Tibial artery (tissue), 4 donors: ENCODE measurements at regions not wholly inside any gene's neighbourhood (a gene's known extent, or its start where the extent isn't known, plus 50 kb on each side); places are given as distances from the start of the nearest gene placed in this dataset.

Experiments used
- DNase-seq, 2 donors: peaks; one replicate each; pipeline ENCODE4 v3.0.0-alpha.2; 2019
- H3K27ac ChIP-seq, 2 donors: fragments of 200-600 bp; sonication (generic) in 1 of 2; 1 replicate in 1 of 2; 2 replicates in 1 of 2; pipeline ENCODE4 v1.5.1; 2018 to 2019; ENCODE audit warnings: mild to moderate bottlenecking in 1 of 2
- H3K27me3 ChIP-seq, 2 donors: fragments of 200-600 bp; sonication (generic) in 1 of 2; one replicate each; pipeline versions ENCODE4 v1.5.1 to v1.6.0; 2016 to 2019
- H3K36me3 ChIP-seq, 3 donors: fragments of 200-600 bp; sonication (generic) in 2 of 3; one replicate each; pipeline ENCODE4 v1.5.1; 2016 to 2019; ENCODE audit warnings: mild to moderate bottlenecking in 2 of 3
- H3K4me1 ChIP-seq, 4 donors: fragments of 200-600 bp; sonication (generic) in 2 of 4; 1 replicate in 3 of 4; 2 replicates in 1 of 4; pipeline ENCODE4 v1.5.1; 2016 to 2019
- H3K4me3 ChIP-seq, 2 donors: fragments of 200-600 bp; sonication (generic) in 1 of 2; 1 replicate in 1 of 2; 2 replicates in 1 of 2; pipeline ENCODE4 v1.5.1; 2018 to 2019; ENCODE audit warnings: mild to moderate bottlenecking in 2 of 2
- H3K9me3 ChIP-seq, 3 donors: fragments of 200-600 bp; sonication (generic) in 1 of 3; one replicate each; pipeline ENCODE4 v1.5.1; 2016 to 2019
- CTCF ChIP-seq, 2 experiments: fragments of 200-600 bp in 1 of 2; fragments of 450-650 bp in 1 of 2; IDR thresholded peaks; one replicate each; pipeline ENCODE4 v1.5.1; 2017 to 2019; ENCODE audit warnings: antibody characterized with exemption in 2 of 2, mild to moderate bottlenecking in 1 of 2, moderate library complexity in 1 of 2
- intact Hi-C: fragments of 100-400 bp; cut with DNase I; formaldehyde crosslinking; loops from one replicate; pipeline ENCODE4 v1.15.0; 2023; ENCODE audit warnings: low total_unique reads

DNA sequence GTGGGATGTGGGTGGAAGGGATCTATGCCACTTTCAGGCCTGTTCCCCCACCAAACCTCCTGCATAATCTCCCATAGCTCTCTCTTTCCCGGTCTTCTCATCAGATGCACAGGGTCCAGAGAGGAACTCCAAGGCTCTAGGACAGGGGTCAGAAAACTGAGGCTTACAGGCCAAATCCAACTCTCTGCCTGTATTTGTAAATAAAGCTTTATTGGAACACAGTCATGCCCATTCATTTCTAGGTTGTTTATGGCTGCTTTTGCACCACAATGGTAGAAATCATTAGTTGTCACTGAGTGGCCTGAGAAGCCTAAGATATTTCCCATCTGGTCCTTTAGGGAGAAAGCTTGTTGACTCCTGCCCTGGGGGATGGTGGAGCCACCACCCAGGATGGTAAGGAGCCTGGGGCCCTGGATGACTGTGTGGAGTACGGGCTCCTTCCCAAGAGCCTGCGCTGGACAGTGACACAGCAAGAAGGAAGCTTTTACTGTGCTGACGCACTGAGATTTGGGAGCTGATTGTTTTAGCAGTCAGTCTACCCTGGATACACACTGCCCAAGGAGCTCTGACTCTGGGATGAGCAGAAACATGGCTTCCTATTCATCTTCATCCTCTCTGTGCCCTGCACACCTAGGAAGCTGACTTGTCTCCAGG is 64.0 kb upstream of the RAPGEF1 start:
- no peak for TF ChIP-seq CTCF (IDR thresholded peaks at IDR 0.05)
- Histone ChIP-seq H3K27ac (no peak overlapping the region), H3K9me3 (peaks cover 0 to 8% (median 0%) of the 10 kb centered on the region in 3 donors), H3K4me3 (no peak overlapping the region), H3K36me3 (no peaks in the 10 kb centered on the region), H3K27me3 (peaks cover 0 to 74% of the 10 kb centered on the region in 2 donors), H3K4me1 (no peaks in the 10 kb centered on the region)
- intact Hi-C loops = no loop called here
- DNase-seq = no peak

GRCh38 chr9:131801810-131802209 is 61.9 kb upstream of the RAPGEF1 start:
- peaks cover 0 to 55% of the 10 kb centered on the region in 2 donors for H3K27me3 ChIP-seq
- intact Hi-C loops = no loop called here
- no peak for DNase-seq

GRCh38 chr9:131800843-131801242 is 61.0 kb upstream of the RAPGEF1 start:
- Histone ChIP-seq H3K27me3 (peaks cover 0 to 46% of the 10 kb centered on the region in 2 donors), H3K9me3 (peaks cover 0 to 8% (median 0%) of the 10 kb centered on the region in 3 donors), H3K4me1 (no peaks in the 10 kb centered on the region), H3K4me3 (no peak overlapping the region), H3K27ac (no peak overlapping the region), H3K36me3 (no peaks in the 10 kb centered on the region)
- TF ChIP-seq CTCF (IDR thresholded peaks at IDR 0.05) = no peak
- no peak for DNase-seq
- intact Hi-C loops = no loop called here

More at GRCh38 chr9:131801810-131802209, 61.9 kb upstream of the RAPGEF1 start:
- no peak overlapping the region for H3K27ac ChIP-seq
- TF ChIP-seq CTCF (IDR thresholded peaks at IDR 0.05) = no peak
- H3K9me3 ChIP-seq = peaks cover 0 to 8% (median 0%) of the 10 kb centered on the region in 3 donors
- no peak overlapping the region for H3K4me3 ChIP-seq
- H3K4me1 ChIP-seq = no peaks in the 10 kb centered on the region
- H3K36me3 ChIP-seq = no peaks in the 10 kb centered on the region

DNA sequence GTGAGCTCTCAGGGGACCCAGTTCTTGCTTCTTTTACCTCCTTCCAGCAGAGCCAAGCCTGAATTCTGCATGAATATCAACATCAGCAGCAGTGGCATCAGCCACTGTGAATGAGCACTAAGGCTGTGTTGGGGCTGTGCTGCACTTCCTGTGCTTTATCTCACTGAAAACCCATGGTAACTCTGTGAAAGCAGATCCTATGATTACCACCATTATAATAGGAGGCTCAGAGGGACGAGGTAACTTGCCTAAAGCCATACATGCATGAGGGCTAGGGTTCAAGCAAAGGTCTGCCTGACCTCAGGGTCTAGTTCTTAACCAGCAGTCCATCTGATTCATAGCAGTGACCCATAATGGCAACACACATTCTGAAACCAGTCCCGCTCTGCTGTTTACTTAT is 60.5 kb upstream of the RAPGEF1 start:
- H3K4me1 ChIP-seq = no peaks in the 10 kb centered on the region
- intact Hi-C loops = no loop called here
- H3K4me3 ChIP-seq = no peak overlapping the region
- H3K27ac ChIP-seq = no peak overlapping the region
- H3K27me3 ChIP-seq = peaks cover 0 to 41% of the 10 kb centered on the region in 2 donors
- no peak for TF ChIP-seq CTCF (IDR thresholded peaks at IDR 0.05)
- no peak for DNase-seq
- no peaks in the 10 kb centered on the region for H3K36me3 ChIP-seq
- peaks cover 0 to 8% (median 0%) of the 10 kb centered on the region in 3 donors for H3K9me3 ChIP-seq

DNA sequence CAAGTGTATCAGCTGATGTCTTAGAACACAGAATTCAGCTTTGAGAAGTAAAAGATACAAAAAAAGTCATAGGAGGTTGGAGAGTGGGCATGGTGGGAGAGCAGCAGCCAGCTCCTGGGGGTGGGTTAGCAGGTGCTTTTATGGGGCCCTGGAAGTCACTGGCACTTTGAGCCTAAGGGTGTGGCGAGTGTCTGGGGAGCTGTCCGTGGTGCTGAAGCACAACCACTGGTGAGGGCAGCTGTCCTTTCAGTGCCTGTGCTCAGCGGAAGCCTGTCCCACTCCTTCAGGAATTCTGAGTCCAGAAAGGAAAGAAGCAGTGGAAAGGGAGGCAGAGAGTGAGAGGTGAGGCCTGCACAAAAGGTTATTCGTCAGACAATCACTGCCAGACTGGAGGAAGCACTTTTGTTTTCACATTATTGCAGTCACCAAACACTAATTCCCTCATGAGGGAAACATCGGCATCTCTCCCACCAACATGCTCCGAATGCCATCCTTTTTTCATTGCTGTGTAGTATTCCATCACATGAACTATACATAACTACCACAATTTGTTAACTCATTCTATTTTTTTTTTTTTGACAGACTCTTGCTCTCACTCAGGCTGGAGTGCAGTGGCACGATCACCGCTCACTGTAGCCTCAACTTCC is 59.4 kb upstream of the RAPGEF1 start:
- DNase-seq = no peak
- peaks cover 0 to 32% of the 10 kb centered on the region in 2 donors for H3K27me3 ChIP-seq

More for the DNA sequence above, 59.4 kb upstream of the RAPGEF1 start:
- Histone ChIP-seq H3K9me3 (peaks cover 0 to 7% (median 0%) of the 10 kb centered on the region in 3 donors), H3K4me3 (no peak overlapping the region), H3K4me1 (no peaks in the 10 kb centered on the region), H3K27ac (no peak overlapping the region), H3K36me3 (no peaks in the 10 kb centered on the region)
- TF ChIP-seq CTCF (IDR thresholded peaks at IDR 0.05) = no peak
- intact Hi-C loops = no loop called here
